GM19438 (cell line): ENCODE measurements at regions not wholly inside any gene's neighbourhood (a gene's known extent, or its start where the extent isn't known, plus 50 kb on each side); places are given as distances from the start of the nearest gene placed in this dataset.

ENCODE experiments used
- ATAC-seq: cut with Tn5 transposase; IDR thresholded peaks from one replicate; pipeline ENCODE4 v1.9.1; 2021; ENCODE audit warnings: low read depth; ENCODE audit not compliant: unreplicated experiment

GRCh38 chr2:129710670-129711495 lies 268.6 kb upstream of the RAB6C start:
- no peak for ATAC-seq

- no peak for ATAC-seq
These were observed 267.4 kb upstream of the RAB6C start for GRCh38 chr2:129711816-129712675.

GRCh38 chr2:129712676-129712985 lies 266.8 kb upstream of the RAB6C start:
- ATAC-seq, result no peak

- no peak for ATAC-seq
These were observed 266.1 kb upstream of the RAB6C start for GRCh38 chr2:129713337-129713736.

- no peak for ATAC-seq
These were observed 262.5 kb upstream of the RAB6C start for GRCh38 chr2:129716781-129717559.

- ATAC-seq, result no peak
These were observed 261.8 kb upstream of the RAB6C start for GRCh38 chr2:129717560-129718130.

DNA sequence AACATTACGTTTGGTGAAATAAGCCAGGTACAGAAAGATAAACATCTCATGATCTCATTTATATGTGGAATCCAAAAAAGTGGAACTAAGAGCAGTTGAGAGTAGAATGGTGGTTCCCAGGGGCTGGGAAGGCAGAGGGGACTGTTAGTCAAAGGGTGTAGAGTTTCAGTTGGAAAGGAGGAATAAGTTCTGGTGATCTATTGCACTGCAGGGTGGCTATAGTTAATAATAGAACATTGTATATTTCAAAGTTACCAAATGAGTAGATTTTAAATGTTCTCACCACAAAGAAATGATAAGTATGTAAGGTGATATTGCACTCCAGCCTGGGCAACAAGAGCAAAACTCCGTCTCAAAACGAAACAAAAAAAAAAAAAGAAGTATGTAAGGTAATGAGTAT lies 260.1 kb upstream of the RAB6C start:
- ATAC-seq, result no peak

DNA sequence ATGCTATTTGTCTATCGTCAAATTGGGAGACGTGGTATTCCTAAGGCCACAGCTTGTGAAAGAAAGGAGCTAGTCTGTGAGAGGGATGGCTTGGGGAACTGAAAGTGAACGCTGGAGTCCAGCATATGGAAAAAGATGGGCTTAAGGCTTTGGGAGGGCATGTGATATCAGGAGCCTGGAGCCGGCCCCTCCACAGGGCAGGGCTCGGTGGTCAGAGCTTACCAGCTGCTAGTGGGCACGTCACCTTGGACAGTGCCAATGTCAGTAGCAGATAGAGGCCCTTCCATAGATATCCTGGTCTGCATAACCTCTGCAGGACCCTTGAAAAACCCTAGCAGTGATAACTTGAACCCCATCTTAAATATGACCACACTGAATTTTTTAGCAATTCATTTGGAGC lies 259.1 kb upstream of the RAB6C start:
- no peak for ATAC-seq

- no peak for ATAC-seq
These were observed 258.7 kb upstream of the RAB6C start for GRCh38 chr2:129720761-129721160.

- ATAC-seq, result no peak
These were observed 258.2 kb upstream of the RAB6C start for GRCh38 chr2:129721236-129721635.

DNA sequence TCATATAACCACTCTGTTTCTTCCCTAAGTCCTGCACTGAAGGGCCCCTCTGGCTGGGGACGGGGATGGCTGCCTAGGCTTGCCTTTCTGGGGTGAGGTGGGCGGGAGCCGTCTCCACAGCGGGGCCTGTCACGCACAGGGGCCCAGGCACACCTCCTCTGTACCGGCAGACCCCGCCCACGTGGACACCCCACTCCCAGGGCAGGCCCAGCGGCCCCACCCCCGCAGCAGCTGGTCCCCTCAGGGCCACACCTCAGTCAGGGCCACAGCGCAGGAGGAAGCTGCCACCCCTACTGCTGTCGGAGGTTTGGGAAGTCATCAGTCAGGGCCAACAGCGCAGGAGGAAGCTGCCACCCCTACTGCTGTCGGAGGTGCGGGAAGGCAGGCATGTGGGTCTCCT lies 257.6 kb upstream of the RAB6C start:
- ATAC-seq, result no peak

- ATAC-seq, result no peak
These were observed 257.0 kb upstream of the RAB6C start for GRCh38 chr2:129722306-129723019.

GRCh38 chr2:129723277-129724020 lies 256.0 kb upstream of the RAB6C start:
- ATAC-seq, result no peak

DNA sequence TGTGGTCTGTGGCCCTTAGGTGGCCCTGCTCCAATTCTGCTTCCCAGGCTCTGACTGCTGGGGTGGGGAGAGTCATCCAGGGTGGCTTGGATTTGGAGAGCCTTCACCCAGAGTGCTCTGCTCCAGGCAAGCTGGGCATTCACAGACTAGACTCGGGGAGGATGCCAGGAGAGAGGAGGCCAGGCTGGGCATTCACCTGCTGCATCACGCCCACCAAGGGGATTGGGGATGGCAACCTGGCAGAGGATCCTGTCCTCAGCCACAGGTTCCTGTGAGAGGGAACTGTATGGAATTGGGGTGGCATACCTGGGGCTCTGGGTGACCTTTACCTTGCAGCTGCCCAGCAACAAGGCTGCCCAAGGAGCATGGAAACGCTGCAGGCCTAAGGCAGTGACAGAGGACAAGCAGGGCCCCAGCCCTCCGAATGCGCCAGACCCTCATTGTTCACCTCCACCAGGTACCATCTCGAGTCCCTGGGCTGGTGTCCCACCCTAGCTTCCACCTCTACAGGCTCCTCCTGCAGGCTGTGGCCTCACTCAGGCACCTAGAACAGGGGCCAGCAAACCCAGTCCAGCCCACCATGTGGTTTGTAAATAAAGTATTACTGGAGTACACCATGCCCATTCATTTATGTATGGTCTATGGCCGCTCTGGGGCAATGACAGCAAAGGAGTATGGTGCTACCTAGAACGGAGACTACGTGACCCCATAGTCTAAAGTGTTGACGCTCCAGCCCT lies 255.3 kb upstream of the RAB6C start:
- ATAC-seq, result no peak

DNA sequence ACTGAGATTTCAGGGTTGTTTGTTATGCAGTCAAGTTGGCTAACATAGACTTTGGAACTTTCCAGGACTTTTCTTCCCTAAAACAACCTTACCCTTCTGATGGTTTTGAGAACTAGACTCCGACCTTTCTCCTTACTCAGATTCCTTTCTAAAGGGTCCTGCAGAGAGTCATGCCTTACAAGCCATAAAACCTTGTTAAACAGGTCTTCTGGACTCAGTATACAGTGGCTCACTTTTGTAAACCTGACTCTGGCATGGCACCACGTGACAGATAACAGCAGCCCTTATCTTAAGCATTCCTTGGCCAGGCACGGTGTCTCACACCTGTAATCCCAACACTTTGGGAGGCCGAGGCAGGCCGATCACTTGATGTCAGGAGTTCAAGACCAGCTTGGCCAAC lies 253.2 kb upstream of the RAB6C start:
- ATAC-seq, result no peak

- no peak for ATAC-seq
These were observed 252.2 kb upstream of the RAB6C start for GRCh38 chr2:129727286-129727685.

GRCh38 chr2:129728035-129728972 lies 251.2 kb upstream of the RAB6C start:
- ATAC-seq, result no peak

- ATAC-seq, result no peak
These were observed 250.5 kb upstream of the RAB6C start for GRCh38 chr2:129729011-129729410.
